GM20000 (cell line): ENCODE measurements at regions not wholly inside any gene's neighbourhood (a gene's known extent, or its start where the extent isn't known, plus 50 kb on each side); places are given as distances from the start of the nearest gene placed in this dataset.

Experiments used
- DNase-seq: peaks from one replicate; pipeline ENCODE4 v3.0.0; 2012; ENCODE audit warnings: low spot score
- CTCF ChIP-seq: IDR thresholded peaks from 2 replicates; pipeline ENCODE4 v1.5.1; 2012; ENCODE audit warnings: mild to moderate bottlenecking, control low read depth; ENCODE audit errors: extremely low read depth, missing control alignments

- no peak for TF ChIP-seq CTCF
- no peak for DNase-seq
Measured at GRCh38 chr19:28049875-28050274, 1163.1 kb downstream of the UQCRFS1 start.

GRCh38 chr19:28046932-28047331 lies 1166.0 kb downstream of the UQCRFS1 start:
- DNase-seq = no peak
- no peak for TF ChIP-seq CTCF

- no peak for TF ChIP-seq CTCF
- DNase-seq = no peak
Measured at GRCh38 chr19:28045621-28046020, 1167.3 kb downstream of the UQCRFS1 start.

GRCh38 chr19:28044477-28044876 lies 1168.5 kb downstream of the UQCRFS1 start:
- DNase-seq = no peak
- no peak for TF ChIP-seq CTCF

- DNase-seq = no peak
Measured at GRCh38 chr19:28042516-28042915, 1170.4 kb downstream of the UQCRFS1 start.

GRCh38 chr19:28039677-28040381 lies 1173.1 kb downstream of the UQCRFS1 start:
- TF ChIP-seq CTCF = no peak
- DNase-seq = no peak

More at GRCh38 chr19:28042516-28042915, 1170.4 kb downstream of the UQCRFS1 start:
- TF ChIP-seq CTCF = no peak

GRCh38 chr19:28037186-28037585 lies 1175.8 kb downstream of the UQCRFS1 start:
- no peak for DNase-seq
- no peak for TF ChIP-seq CTCF
